Right renal cortex interstitium (tissue), 3 donors: ENCODE measurements at regions not wholly inside any gene's neighbourhood (a gene's known extent, or its start where the extent isn't known, plus 50 kb on each side); places are given as distances from the start of the nearest gene placed in this dataset.

Experiments used
- DNase-seq, 3 donors: peaks; one replicate each; pipeline ENCODE4 v3.0.0-alpha.2; 2013; ENCODE audit warnings: low read depth in 3 of 3, low spot score in 2 of 3

- DNase-seq: no peak
Observed at GRCh38 chr2:18804536-18804935, 215.2 kb upstream of the NT5C1B start.

- DNase-seq: no peak
Observed at GRCh38 chr2:18803141-18803939, 214.0 kb upstream of the NT5C1B start.

GRCh38 chr2:18800240-18800971 lies 211.0 kb upstream of the NT5C1B start:
- no peak for DNase-seq

- peak in 1 of 3 donors; percentile 29 for DNase-seq
Observed at GRCh38 chr2:18799397-18799796, 210.0 kb upstream of the NT5C1B start.

- no peak for DNase-seq
Observed at GRCh38 chr2:18797133-18797845, 207.9 kb upstream of the NT5C1B start.

GRCh38 chr2:18795906-18796305 lies 206.5 kb upstream of the NT5C1B start:
- no peak for DNase-seq

GRCh38 chr2:18792684-18793083 lies 203.3 kb upstream of the NT5C1B start:
- peak in 1 of 3 donors; percentile 32 for DNase-seq

- peak in 2 of 3 donors; percentile 55 to 67 for DNase-seq
Observed at GRCh38 chr2:18792226-18792629, 202.9 kb upstream of the NT5C1B start.

- DNase-seq: no peak
Observed at GRCh38 chr2:18791172-18791797, 201.9 kb upstream of the NT5C1B start.

- no peak for DNase-seq
Observed at GRCh38 chr2:18790509-18791171, 201.3 kb upstream of the NT5C1B start.

- DNase-seq: no peak
Observed at GRCh38 chr2:18788592-18788991, 199.2 kb upstream of the NT5C1B start.

GRCh38 chr2:18787726-18788125 lies 198.4 kb upstream of the NT5C1B start:
- DNase-seq: no peak

- DNase-seq: no peak
Observed at GRCh38 chr2:18784245-18784644, 194.9 kb upstream of the NT5C1B start.

GRCh38 chr2:18781541-18782280 lies 192.3 kb upstream of the NT5C1B start:
- DNase-seq: no peak

- DNase-seq: peak in 1 of 3 donors; percentile 26
Observed at GRCh38 chr2:18777250-18777812, 188.0 kb upstream of the NT5C1B start.

GRCh38 chr2:18771212-18771611 lies 181.8 kb upstream of the NT5C1B start:
- DNase-seq: no peak

- DNase-seq: no peak
Observed at GRCh38 chr2:18763338-18763737, 174.0 kb upstream of the NT5C1B start.

GRCh38 chr2:18762667-18763066 lies 173.3 kb upstream of the NT5C1B start:
- DNase-seq: no peak

- no peak for DNase-seq
Observed at GRCh38 chr2:18754286-18754685, 164.9 kb upstream of the NT5C1B start.
